ENCODE measurements at regions not wholly inside any gene's neighbourhood (a gene's known extent, or its start where the extent isn't known, plus 50 kb on each side); places are given as distances from the start of the nearest gene placed in this dataset.
"Not testable (repeated sequence)": the region's sequence is repeated elsewhere in the genome, so short reads cannot be mapped to it uniquely, and the experiment has no call there.

GRCh38 chr11:45754741-45755140 is 50.2 kb upstream of the SLC35C1 start:
- WGBS, 10 experiments: 0 to 98% (median 73%) methylated on average over 2 to 6 of the region's 7 CpGs; no CpG with 5 or more reads in 1 of the 10 experiments
- Histone ChIP-seq H3K4me1 (replicated peaks in 1 of 2) (peaks cover 13 to 17% of the 10 kb centered on the region in 2 donors), H3K27ac (no peak overlapping the region), H3K4me3 (no peak overlapping the region)
- peak in 3 of 8 experiments; percentile 39 to 55 (median 47) for ATAC-seq (replicated peaks in 6 of 8)
- in situ Hi-C loops (cut with MboI; ENCODE audit: low pct_unique_long_range_greater_than_20kb in 2 of 9, low sequenced_read_pairs in 9 of 9, unreplicated experiment in 9 of 9): loop anchor here in 7 of 9 experiments (25.0 kb wide), 2 partner anchors 367 to 392 kb away; no protein-coding TSS in a partner anchor

GRCh38 chr11:45754261-45754709 is 50.7 kb upstream of the SLC35C1 start:
- Histone ChIP-seq H3K4me3 (no peak overlapping the region), H3K4me1 (replicated peaks in 1 of 2) (peaks cover 13 to 17% of the 10 kb centered on the region in 2 donors), H3K27ac (no peak overlapping the region)
- in situ Hi-C loops (cut with MboI; ENCODE audit: low pct_unique_long_range_greater_than_20kb in 2 of 9, low sequenced_read_pairs in 9 of 9, unreplicated experiment in 9 of 9): loop anchor here in 7 of 9 experiments (25.0 kb wide), 2 partner anchors 367 to 392 kb away; no protein-coding TSS in a partner anchor
- ATAC-seq (replicated peaks in 6 of 8): peak in 3 of 8 experiments; percentile 85 to 91 (median 88)
- 7 to 100% (median 67%) methylated on average over 2 to 6 of the region's 8 CpGs; no CpG with 5 or more reads in 2 of the 10 experiments for WGBS, 10 experiments

DNA sequence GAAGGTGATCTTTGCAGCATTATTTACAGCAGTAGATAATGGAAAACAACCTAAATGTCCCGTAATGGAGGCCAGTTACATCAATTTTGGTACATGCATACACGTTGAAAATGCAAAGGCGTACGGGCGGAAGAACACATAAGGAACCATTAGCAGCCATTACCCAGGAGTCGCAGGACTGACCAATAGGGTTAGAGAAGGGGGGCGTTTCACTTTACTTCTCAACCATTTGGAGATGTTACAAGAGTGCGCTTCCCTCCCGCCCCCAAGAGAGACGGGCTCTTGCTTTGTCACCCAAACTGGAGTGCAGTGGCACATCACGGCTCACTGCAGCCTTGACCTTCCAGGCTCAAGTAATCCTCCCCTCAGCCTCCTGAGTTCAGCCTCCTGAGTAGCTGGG is 52.8 kb upstream of the SLC35C1 start:
- no peak overlapping the region for H3K27ac ChIP-seq
- 50 to 100% (median 91%) methylated on average over 1 to 9 of the region's 11 CpGs; no CpG with 5 or more reads in 2 of the 10 experiments for WGBS, 10 experiments
- in situ Hi-C loops (cut with MboI; ENCODE audit: low pct_unique_long_range_greater_than_20kb in 2 of 9, low sequenced_read_pairs in 9 of 9, unreplicated experiment in 9 of 9): loop anchor here in 7 of 9 experiments (25.0 kb wide), 2 partner anchors 365 to 390 kb away; no protein-coding TSS in a partner anchor

DNA sequence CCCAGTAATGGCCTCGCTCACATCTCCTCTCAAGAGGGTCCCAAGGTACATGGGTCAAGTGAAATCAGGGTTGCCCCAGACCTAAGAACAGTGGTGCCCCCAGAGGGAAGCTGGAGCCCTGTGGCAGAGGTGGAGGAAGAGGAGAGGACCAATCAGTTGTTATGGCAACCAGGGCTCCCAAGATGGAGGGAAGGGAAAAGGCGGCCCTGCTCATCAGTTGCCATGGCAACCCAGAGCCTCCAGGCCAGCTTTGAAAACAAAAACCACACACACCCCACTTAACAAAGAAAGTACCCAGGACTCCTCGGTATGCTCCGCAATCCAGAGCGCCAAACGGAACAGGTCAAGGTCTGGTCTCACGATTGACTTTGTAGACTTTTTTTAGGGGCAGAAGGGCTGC is 53.5 kb upstream of the SLC35C1 start:
- Histone ChIP-seq H3K27ac (peak overlapping the region in 1 of 2 donors; percentile 15), H3K4me1 (replicated peaks in 1 of 2) (peaks cover 13 to 17% of the 10 kb centered on the region in 2 donors), H3K4me3 (no peak overlapping the region)
- peak in 5 of 8 experiments; percentile 91 to 97 (median 93) for ATAC-seq (replicated peaks in 6 of 8)
- 0 to 91% (median 8%) methylated on average over 1 to 7 of the region's 7 CpGs; no CpG with 5 or more reads in 3 of the 10 experiments for WGBS, 10 experiments
- in situ Hi-C loops (cut with MboI; ENCODE audit: low pct_unique_long_range_greater_than_20kb in 2 of 9, low sequenced_read_pairs in 9 of 9, unreplicated experiment in 9 of 9): loop anchor here in 7 of 9 experiments (25.0 kb wide), 2 partner anchors 364 to 389 kb away; no protein-coding TSS in a partner anchor

More for the DNA sequence above, 52.8 kb upstream of the SLC35C1 start:
- H3K4me1 ChIP-seq (replicated peaks in 1 of 2): peaks cover 13 to 17% of the 10 kb centered on the region in 2 donors
- H3K4me3 ChIP-seq: no peak overlapping the region
- ATAC-seq (replicated peaks in 6 of 8): no peak

GRCh38 chr11:45750439-45750838 is 54.5 kb upstream of the SLC35C1 start:
- H3K27ac ChIP-seq: no peak overlapping the region
- in situ Hi-C loops (cut with MboI; ENCODE audit: low pct_unique_long_range_greater_than_20kb in 2 of 9, low sequenced_read_pairs in 9 of 9, unreplicated experiment in 9 of 9): loop anchor here in 7 of 9 experiments (25.0 kb wide), 2 partner anchors 363 to 388 kb away; no protein-coding TSS in a partner anchor

DNA sequence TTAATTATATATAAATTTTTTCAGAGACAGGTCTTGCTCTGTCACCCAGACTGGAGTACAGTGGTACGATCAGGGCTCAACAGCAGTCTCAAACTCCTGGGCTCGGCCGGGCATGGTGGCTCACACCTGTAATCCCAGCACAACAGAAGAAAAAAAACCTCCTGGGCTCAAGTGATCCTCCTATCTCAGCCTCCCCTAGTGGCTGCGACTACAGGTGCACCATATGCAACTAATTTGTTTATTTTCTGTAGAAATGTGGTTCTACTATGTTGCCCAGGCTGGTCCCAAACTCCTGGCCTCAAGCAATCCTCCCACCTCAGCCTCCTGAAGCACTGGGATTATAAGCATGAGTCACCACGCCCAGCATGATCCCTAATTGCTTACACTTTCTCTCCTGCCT is 56.1 kb upstream of the SLC35C1 start:
- 30 to 95% (median 86%) methylated on average over 1 to 4 of the region's 5 CpGs; no CpG with 5 or more reads in 1 of the 10 experiments for WGBS, 10 experiments
- no peak for ATAC-seq (replicated peaks in 6 of 8)
- H3K4me3 ChIP-seq: no peak overlapping the region
- no peak overlapping the region for H3K27ac ChIP-seq
- in situ Hi-C loops (cut with MboI; ENCODE audit: low pct_unique_long_range_greater_than_20kb in 2 of 9, low sequenced_read_pairs in 9 of 9, unreplicated experiment in 9 of 9): no loop called here
- H3K4me1 ChIP-seq (replicated peaks in 1 of 2): peaks cover 13 to 17% of the 10 kb centered on the region in 2 donors

More at GRCh38 chr11:45750439-45750838, 54.5 kb upstream of the SLC35C1 start:
- 20 to 100% (median 57%) methylated on average over 1 to 3 of the region's 8 CpGs; no CpG with 5 or more reads in 6 of the 10 experiments for WGBS, 10 experiments
- ATAC-seq (replicated peaks in 6 of 8): no peak
- Histone ChIP-seq H3K4me3 (no peak overlapping the region), H3K4me1 (replicated peaks in 1 of 2) (peaks cover 13 to 17% of the 10 kb centered on the region in 2 donors)

GRCh38 chr11:45745065-45745811 is 59.7 kb upstream of the SLC35C1 start:
- in situ Hi-C loops (cut with MboI; ENCODE audit: low pct_unique_long_range_greater_than_20kb in 2 of 9, low sequenced_read_pairs in 9 of 9, unreplicated experiment in 9 of 9): no loop called here

GRCh38 chr11:45743556-45744468 is 61.1 kb upstream of the SLC35C1 start:
- ATAC-seq (replicated peaks in 6 of 8): no peak
- H3K4me3 ChIP-seq: no peak overlapping the region
- in situ Hi-C loops (cut with MboI; ENCODE audit: low pct_unique_long_range_greater_than_20kb in 2 of 9, low sequenced_read_pairs in 9 of 9, unreplicated experiment in 9 of 9): no loop called here
- 0 to 100% (median 63%) methylated on average over 1 to 9 of the region's 11 CpGs; no CpG with 5 or more reads in 1 of the 10 experiments for WGBS, 10 experiments
- no peaks in the 10 kb centered on the region for H3K4me1 ChIP-seq (replicated peaks in 1 of 2)
- no peak overlapping the region for H3K27ac ChIP-seq

More at GRCh38 chr11:45745065-45745811, 59.7 kb upstream of the SLC35C1 start:
- H3K4me3 ChIP-seq: no peak overlapping the region
- WGBS, 10 experiments: 28 to 97% (median 76%) methylated on average over 3 to 12 of the region's 13 CpGs
- no peaks in the 10 kb centered on the region for H3K4me1 ChIP-seq (replicated peaks in 1 of 2)
- H3K27ac ChIP-seq: no peak overlapping the region
- ATAC-seq (replicated peaks in 6 of 8): peak in 3 of 8 experiments; percentile 51 to 77 (median 73)

- Histone ChIP-seq H3K4me1 (replicated peaks in 1 of 2) (no peaks in the 10 kb centered on the region), H3K4me3 (no peak overlapping the region), H3K27ac (no peak overlapping the region)
- 66 to 100% (median 80%) methylated on average over 1 to 2 of the region's 2 CpGs; no CpG with 5 or more reads in 5 of the 10 experiments for WGBS, 10 experiments
- in situ Hi-C loops (cut with MboI; ENCODE audit: low pct_unique_long_range_greater_than_20kb in 2 of 9, low sequenced_read_pairs in 9 of 9, unreplicated experiment in 9 of 9): no loop called here
- no peak for ATAC-seq (replicated peaks in 6 of 8)
Observed at GRCh38 chr11:45741582-45741981, 63.4 kb upstream of the SLC35C1 start.

DNA sequence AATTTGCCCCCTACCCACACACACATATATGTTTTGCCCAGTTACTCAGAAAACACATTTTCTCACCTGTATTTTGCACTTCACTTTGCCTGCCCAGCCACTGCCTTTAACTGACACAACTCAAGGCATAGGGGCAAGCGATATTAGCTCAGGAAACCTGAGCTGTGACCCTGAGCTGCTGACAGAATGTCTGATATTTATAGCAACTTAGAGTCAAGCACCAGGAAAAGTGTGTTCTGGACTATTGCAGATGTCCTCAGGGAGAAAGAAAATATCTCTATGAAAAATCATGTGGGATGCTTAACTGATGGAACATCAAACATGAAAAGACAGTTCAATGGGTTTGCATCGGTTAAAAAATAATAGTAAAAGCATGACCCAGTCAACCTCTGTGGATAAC is 63.9 kb upstream of the SLC35C1 start:
- WGBS, 10 experiments: 6 to 100% (median 40%) methylated on average over 1 to 2 of the region's 2 CpGs; no CpG with 5 or more reads in 1 of the 10 experiments
- no peaks in the 10 kb centered on the region for H3K4me1 ChIP-seq (replicated peaks in 1 of 2)
- H3K27ac ChIP-seq: no peak overlapping the region
- no peak overlapping the region for H3K4me3 ChIP-seq
- in situ Hi-C loops (cut with MboI; ENCODE audit: low pct_unique_long_range_greater_than_20kb in 2 of 9, low sequenced_read_pairs in 9 of 9, unreplicated experiment in 9 of 9): no loop called here
- ATAC-seq (replicated peaks in 6 of 8): no peak

GRCh38 chr11:45739866-45740265 is 65.1 kb upstream of the SLC35C1 start:
- in situ Hi-C loops (cut with MboI; ENCODE audit: low pct_unique_long_range_greater_than_20kb in 2 of 9, low sequenced_read_pairs in 9 of 9, unreplicated experiment in 9 of 9): no loop called here
- H3K27ac ChIP-seq: no peak overlapping the region

GRCh38 chr11:45739071-45739470 is 65.9 kb upstream of the SLC35C1 start:
- 0 to 100% (median 71%) methylated on average over 1 to 3 of the region's 22 CpGs; no CpG with 5 or more reads in 3 of the 10 experiments for WGBS, 10 experiments
- ATAC-seq (replicated peaks in 6 of 8); in situ Hi-C loops (cut with MboI; ENCODE audit: low pct_unique_long_range_greater_than_20kb in 2 of 9, low sequenced_read_pairs in 9 of 9, unreplicated experiment in 9 of 9): not testable (repeated sequence)

More at GRCh38 chr11:45739866-45740265, 65.1 kb upstream of the SLC35C1 start:
- no peak overlapping the region for H3K4me3 ChIP-seq
- 75 to 100% (median 83%) methylated on average over 1 to 3 of the region's 3 CpGs; no CpG with 5 or more reads in 2 of the 10 experiments for WGBS, 10 experiments
- no peaks in the 10 kb centered on the region for H3K4me1 ChIP-seq (replicated peaks in 1 of 2)
- no peak for ATAC-seq (replicated peaks in 6 of 8)

More at GRCh38 chr11:45739071-45739470, 65.9 kb upstream of the SLC35C1 start:
- H3K4me3 ChIP-seq; H3K27ac ChIP-seq; H3K4me1 ChIP-seq (replicated peaks in 1 of 2): not testable (repeated sequence)

Measured in motor neuron (in vitro differentiated cells).